Loucy (cell line): ENCODE measurements at regions not wholly inside any gene's neighbourhood (a gene's known extent, or its start where the extent isn't known, plus 50 kb on each side); places are given as distances from the start of the nearest gene placed in this dataset.

Source experiments
- CTCF ChIP-seq: fragments of 200-600 bp; sonication (generic); conservative IDR thresholded peaks from 2 replicates; pipeline ENCODE4 v1.5.1; 2014; ENCODE audit warnings: mild to moderate bottlenecking, antibody characterized with exemption, low read length
- EZH2phosphoT487 ChIP-seq: fragments of 200-600 bp; IDR thresholded peaks from 2 replicates; pipeline ENCODE4 v1.6.1; 2018; ENCODE audit warnings: antibody characterized with exemption, mild to moderate bottlenecking, moderate library complexity, borderline replicate concordance

DNA sequence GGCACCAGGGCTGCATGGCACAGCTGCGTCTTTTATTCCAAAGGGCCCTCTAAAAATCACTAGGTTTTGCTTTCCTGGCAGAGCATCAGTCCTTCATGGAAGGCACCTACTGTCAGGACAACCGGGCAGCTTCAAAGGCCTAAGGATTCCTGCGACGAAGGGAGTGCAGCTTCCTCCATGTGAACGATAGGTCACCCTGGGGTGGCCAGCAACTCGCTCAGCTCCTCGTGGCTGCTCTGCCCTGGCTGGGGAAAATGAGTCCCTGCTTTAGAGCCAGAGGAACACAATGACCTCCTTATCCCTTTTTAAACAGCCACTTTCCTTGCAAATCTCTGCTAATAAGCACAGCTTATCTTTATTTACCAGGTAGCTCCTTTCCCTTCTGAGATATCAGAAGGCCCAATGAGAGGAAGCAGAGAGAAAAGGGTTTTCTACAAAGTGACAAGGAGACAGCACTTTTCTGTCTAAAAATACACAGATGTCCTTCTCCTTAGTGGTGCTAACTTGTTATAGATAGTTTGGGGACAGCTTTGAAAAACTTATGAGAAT lies 71.6 kb upstream of the SMYD2 start:
- TF ChIP-seq CTCF (no peak), EZH2phosphoT487 (no peak)
